Stimulated activated CD4-positive, alpha-beta T cell treated with anti-CD3 and anti-CD28 coated beads, Interleukin-12 subunit alpha, Interleukin-12 subunit beta, amount 100 ng/mL, for 24 hours (primary cell): ENCODE measurements at regions not wholly inside any gene's neighbourhood (a gene's known extent, or its start where the extent isn't known, plus 50 kb on each side); places are given as distances from the start of the nearest gene placed in this dataset.
"Not testable (repeated sequence)": the region's sequence is repeated elsewhere in the genome, so short reads cannot be mapped to it uniquely, and the experiment has no call there.

Experiments used
- DNase-seq, 2 experiments: peaks; one replicate each; pipeline ENCODE4 v3.0.0-alpha.2; 2020; ENCODE audit warnings: low read depth in 2 of 2

DNA sequence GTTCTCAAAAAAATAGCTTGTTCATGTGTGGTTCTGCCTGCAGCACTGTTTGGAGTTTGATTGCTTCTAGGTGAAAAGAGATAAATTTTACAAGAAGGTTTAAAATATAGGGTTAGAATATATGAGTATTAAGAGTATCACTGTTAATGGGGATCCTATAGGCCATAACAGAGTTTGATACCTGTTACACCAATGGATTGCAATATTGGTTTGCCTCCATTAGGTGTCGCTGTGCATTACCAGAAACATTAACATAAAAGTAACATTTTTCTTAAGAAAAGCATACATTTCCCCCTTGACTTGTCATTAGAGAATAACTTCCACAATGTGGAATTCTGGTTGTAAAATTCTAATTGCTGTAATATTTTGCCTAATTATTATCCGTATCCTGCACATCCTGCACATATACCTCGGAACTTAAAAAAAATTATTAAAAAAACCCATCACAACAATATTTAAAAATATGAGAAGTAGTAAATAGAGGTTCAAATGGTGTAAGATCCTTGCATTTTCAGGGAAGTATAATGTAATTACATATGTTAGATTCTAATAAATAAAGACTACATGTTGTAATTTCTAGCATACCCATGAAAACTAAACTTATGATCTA, 63.0 kb downstream of the CYP4A11 start:
- peak in 1 of 2 experiments; percentile 5 for DNase-seq

DNA sequence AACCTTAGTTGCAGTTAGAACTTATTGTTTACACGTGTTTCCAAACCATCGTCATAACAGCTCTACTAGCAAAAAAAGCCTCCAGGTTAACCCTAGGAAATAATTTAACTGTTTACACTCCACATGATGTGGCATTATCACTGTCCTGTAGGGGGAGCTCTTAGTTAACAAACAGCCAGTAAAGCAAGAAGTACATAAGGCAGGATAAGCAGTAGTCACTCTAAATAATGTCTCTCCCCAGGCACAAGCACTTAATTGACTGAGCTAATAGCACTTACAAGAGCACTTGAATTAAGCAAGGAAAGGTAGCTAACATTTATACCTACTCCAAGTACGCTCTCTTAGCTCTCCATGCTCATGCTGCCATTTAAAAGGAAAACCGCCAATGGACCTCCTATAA, 65.2 kb downstream of the CYP4A11 start:
- DNase-seq: not testable (repeated sequence)
